K562 (cell line): ENCODE measurements at regions not wholly inside any gene's neighbourhood (a gene's known extent, or its start where the extent isn't known, plus 50 kb on each side); places are given as distances from the start of the nearest gene placed in this dataset.

ENCODE experiments used
- E2F3 ChIP-seq: fragments of 250-450 bp; sonication (Bioruptor Pico); IDR thresholded peaks from 2 replicates; pipeline ENCODE4 v1.4.0; 2020; ENCODE audit warnings: mild to moderate bottlenecking
- MGA ChIP-seq: fragments of 450-650 bp; IDR thresholded peaks from 2 replicates; pipeline ENCODE4 v1.6.1; 2016; ENCODE audit warnings: mild to moderate bottlenecking, moderate library complexity
- MYBL2 ChIP-seq, 2 experiments: fragments of 450-650 bp in 1 of 2; sonication (generic) in 1 of 2; formaldehyde crosslinking in 1 of 2; IDR thresholded peaks; 2 replicates each; pipeline versions ENCODE4 v1.6.1 to v1.8.1; 2017 to 2022; ENCODE audit warnings: borderline replicate concordance in 1 of 2, inconsistent platforms in 1 of 2, low read depth in 1 of 2, mild to moderate bottlenecking in 1 of 2, missing genetic modification reagents in 1 of 2, moderate library complexity in 1 of 2
- PHF21A ChIP-seq: fragments of 450-650 bp; IDR thresholded peaks from 2 replicates; pipeline ENCODE4 v1.6.1; 2017; ENCODE audit warnings: low read depth, borderline replicate concordance
- ZNF23 ChIP-seq: fragments of 250-450 bp; sonication (Bioruptor Pico); IDR thresholded peaks from 2 replicates; pipeline ENCODE4 v1.4.0; 2020; ENCODE audit warnings: mild to moderate bottlenecking
- ZNF239 ChIP-seq: fragments of 250-450 bp; sonication (Bioruptor Pico); IDR thresholded peaks from 2 replicates; pipeline ENCODE4 v1.4.0; 2020; ENCODE audit warnings: mild to moderate bottlenecking

DNA sequence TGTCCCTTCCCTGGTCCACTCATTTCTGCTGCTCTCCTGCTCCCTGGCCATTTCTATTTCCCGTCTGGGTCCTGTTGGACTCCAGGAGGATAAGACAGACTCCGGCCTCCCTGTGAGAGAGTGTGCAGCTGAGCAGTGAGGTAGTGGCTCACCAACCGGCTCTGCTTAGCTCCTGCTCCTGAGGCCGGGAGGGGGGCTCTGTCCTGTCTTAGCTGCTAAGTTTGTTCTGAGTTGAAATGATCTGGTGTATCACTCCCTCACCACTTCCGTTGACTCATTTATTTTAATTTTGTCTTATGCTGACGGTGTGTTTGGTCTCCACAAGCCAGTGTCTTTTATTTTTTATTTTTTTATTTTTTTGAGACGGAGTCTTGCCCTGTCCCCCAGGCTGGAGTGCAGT lies 148.5 kb upstream of the PDE10A start (continued):
- TF ChIP-seq ZNF23 (no peak), MGA (no peak), E2F3 (CRISPR knock-in tag) (no peak), MYBL2 (IDR thresholded peaks at IDR 0.05; ENCODE audit: low read depth) (no peak), MYBL2 (CRISPR knock-in tag; IDR thresholded peaks at IDR 0.05; ENCODE audit: borderline replicate concordance) (no peak), ZNF239 (CRISPR knock-in tag) (no peak), PHF21A (no peak)
